Parathyroid adenoma (tissue), 2 donors: ENCODE measurements at regions not wholly inside any gene's neighbourhood (a gene's known extent, or its start where the extent isn't known, plus 50 kb on each side); places are given as distances from the start of the nearest gene placed in this dataset.

Source experiments
- H2AFZ ChIP-seq: fragments of 300-600 bp; sonication (generic); one replicate; pipeline ENCODE4 v1.7.0; 2017; ENCODE audit warnings: antibody characterized with exemption, mild to moderate bottlenecking
- H3K27ac ChIP-seq: fragments of 300-600 bp; sonication (generic); one replicate; pipeline ENCODE4 v1.7.0; 2017
- H3K27me3 ChIP-seq: fragments of 300-600 bp; sonication (generic); one replicate; pipeline ENCODE4 v1.7.0; 2017; ENCODE audit warnings: low read length; ENCODE audit not compliant: control insufficient read depth, insufficient read depth
- H3K36me3 ChIP-seq: fragments of 300-600 bp; sonication (generic); one replicate; pipeline ENCODE4 v1.7.0; 2017; ENCODE audit warnings: low read length; ENCODE audit not compliant: control insufficient read depth, insufficient read depth
- H3K4me1 ChIP-seq: fragments of 300-600 bp; sonication (generic); one replicate; pipeline ENCODE4 v1.7.0; 2017; ENCODE audit warnings: control low read depth
- H3K4me2 ChIP-seq: fragments of 300-600 bp; sonication (generic); one replicate; pipeline ENCODE4 v1.7.0; 2017; ENCODE audit warnings: low read length
- H3K4me3 ChIP-seq: fragments of 300-600 bp; sonication (generic); one replicate; pipeline ENCODE4 v1.7.0; 2017; ENCODE audit warnings: low read depth, low read length
- H3K79me2 ChIP-seq: fragments of 300-600 bp; sonication (generic); one replicate; pipeline ENCODE4 v1.7.0; 2017; ENCODE audit warnings: control low read depth
- H3K9ac ChIP-seq: fragments of 300-600 bp; sonication (generic); one replicate; pipeline ENCODE4 v1.7.0; 2017; ENCODE audit warnings: mild to moderate bottlenecking
- H3K9me3 ChIP-seq: fragments of 300-600 bp; sonication (generic); one replicate; pipeline ENCODE4 v1.7.0; 2017; ENCODE audit warnings: low read length; ENCODE audit not compliant: control insufficient read depth
- TF ChIP-seq, protein P1 (sequence below): fragments of 300-600 bp; sonication (generic); IDR thresholded peaks from one replicate; pipeline ENCODE4 v1.7.0; 2017; ENCODE audit warnings: antibody characterized with exemption, mild to moderate bottlenecking
- donor health status: primary hyperparathyroidism.

DNA sequence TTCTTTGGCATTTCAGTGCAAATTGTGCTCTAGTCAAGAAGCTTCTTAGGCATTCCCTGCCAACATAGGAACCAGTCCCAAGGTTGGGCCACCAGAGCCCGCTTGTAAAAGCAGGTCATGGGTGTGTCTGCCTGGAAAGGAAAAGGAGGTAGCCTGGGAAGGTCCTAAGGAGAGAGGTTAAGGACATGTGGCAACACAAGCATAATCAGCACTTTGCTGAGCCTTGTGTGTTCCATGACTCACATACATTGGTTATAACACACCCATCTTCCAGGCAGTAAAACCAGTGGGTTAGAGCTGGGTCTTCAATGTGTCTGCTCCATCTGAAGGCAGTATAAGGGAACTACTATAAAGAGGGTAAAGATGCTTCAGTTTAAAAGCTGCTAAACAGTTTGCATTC, 165.0 kb downstream of the FHIP1A start:
- Histone ChIP-seq H3K4me3 (no peak overlapping the region), H3K4me1 (no peaks in the 10 kb centered on the region), H3K9me3 (no peaks in the 10 kb centered on the region), H2AFZ (no peak overlapping the region), H3K79me2 (no peaks in the 10 kb centered on the region), H3K4me2 (no peak overlapping the region), H3K9ac (no peak overlapping the region), H3K27me3 (no peaks in the 10 kb centered on the region), H3K36me3 (no peaks in the 10 kb centered on the region), H3K27ac (no peak overlapping the region)
- TF ChIP-seq, protein P1, sequence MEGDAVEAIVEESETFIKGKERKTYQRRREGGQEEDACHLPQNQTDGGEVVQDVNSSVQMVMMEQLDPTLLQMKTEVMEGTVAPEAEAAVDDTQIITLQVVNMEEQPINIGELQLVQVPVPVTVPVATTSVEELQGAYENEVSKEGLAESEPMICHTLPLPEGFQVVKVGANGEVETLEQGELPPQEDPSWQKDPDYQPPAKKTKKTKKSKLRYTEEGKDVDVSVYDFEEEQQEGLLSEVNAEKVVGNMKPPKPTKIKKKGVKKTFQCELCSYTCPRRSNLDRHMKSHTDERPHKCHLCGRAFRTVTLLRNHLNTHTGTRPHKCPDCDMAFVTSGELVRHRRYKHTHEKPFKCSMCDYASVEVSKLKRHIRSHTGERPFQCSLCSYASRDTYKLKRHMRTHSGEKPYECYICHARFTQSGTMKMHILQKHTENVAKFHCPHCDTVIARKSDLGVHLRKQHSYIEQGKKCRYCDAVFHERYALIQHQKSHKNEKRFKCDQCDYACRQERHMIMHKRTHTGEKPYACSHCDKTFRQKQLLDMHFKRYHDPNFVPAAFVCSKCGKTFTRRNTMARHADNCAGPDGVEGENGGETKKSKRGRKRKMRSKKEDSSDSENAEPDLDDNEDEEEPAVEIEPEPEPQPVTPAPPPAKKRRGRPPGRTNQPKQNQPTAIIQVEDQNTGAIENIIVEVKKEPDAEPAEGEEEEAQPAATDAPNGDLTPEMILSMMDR, result no peak

DNA sequence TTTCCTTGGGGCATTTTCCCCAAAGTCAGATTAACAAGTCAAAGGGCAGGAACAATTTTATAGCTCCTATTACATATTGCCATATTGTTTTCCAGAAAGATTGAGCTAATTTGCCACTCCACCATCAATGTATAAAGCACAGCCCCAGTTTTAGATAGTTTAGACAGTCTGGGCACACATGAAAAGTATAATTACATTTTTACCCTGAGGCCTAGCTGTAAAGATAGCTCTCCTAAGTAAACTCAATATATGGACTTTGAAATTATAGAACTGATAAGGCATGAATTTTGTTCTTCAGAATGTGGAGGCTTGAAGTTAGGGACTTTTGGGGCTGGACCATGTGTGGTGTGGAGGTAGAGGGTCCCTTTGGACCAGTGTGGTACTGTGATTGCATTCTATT, 166.0 kb downstream of the FHIP1A start:
- no peak overlapping the region for H3K4me3 ChIP-seq
- TF ChIP-seq, protein P1, result no peak
- H3K9me3 ChIP-seq, result no peaks in the 10 kb centered on the region
- no peaks in the 10 kb centered on the region for H3K79me2 ChIP-seq
- H3K27ac ChIP-seq, result no peak overlapping the region
- H2AFZ ChIP-seq, result no peak overlapping the region
- H3K9ac ChIP-seq, result no peak overlapping the region
- no peaks in the 10 kb centered on the region for H3K36me3 ChIP-seq
- H3K4me2 ChIP-seq, result no peak overlapping the region
- no peaks in the 10 kb centered on the region for H3K27me3 ChIP-seq
- H3K4me1 ChIP-seq, result no peaks in the 10 kb centered on the region

DNA sequence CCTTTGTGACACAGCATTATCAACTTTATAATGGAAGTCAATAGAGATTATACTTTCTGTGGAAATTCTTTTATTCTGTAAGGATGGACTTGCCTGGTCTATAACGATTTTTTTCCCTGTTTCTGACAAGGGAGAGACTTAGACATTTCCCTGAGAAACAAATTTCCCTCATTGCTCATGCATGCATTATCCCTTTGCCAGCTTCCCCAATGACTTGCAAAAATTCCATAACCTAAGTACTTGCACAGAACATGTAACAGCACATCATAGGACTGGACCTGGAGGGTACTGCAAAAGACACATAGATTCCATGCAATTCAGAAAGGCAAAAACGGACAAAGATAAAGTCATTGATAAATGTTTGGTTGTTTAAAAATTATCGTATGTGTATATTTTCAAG, 166.7 kb downstream of the FHIP1A start:
- no peaks in the 10 kb centered on the region for H3K27me3 ChIP-seq
- H3K79me2 ChIP-seq, result no peaks in the 10 kb centered on the region
- no peak overlapping the region for H3K4me3 ChIP-seq
- H3K4me2 ChIP-seq, result no peak overlapping the region
- no peaks in the 10 kb centered on the region for H3K4me1 ChIP-seq
- H3K9me3 ChIP-seq, result no peaks in the 10 kb centered on the region
- no peak overlapping the region for H2AFZ ChIP-seq
- H3K27ac ChIP-seq, result no peak overlapping the region
- no peak overlapping the region for H3K9ac ChIP-seq
- no peaks in the 10 kb centered on the region for H3K36me3 ChIP-seq
- TF ChIP-seq, protein P1, result no peak

DNA sequence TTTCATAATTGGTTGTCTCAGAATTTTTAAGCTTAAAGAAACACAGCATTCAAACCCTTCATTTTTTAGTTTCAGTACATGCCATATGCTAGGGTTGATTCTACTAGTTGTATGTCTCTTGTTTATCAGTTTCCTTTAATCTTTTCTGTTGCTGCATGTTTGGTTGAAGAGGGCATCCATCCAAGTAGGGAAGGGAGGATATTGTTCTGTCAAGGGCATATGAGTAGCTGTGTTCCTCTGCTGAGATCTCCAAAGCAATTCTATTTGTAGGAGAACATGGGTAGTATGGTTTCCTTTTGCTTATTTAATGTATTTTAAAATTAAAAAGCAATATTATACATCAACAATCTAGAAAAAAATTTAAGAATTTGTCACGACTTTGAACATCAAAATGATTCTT, 167.7 kb downstream of the FHIP1A start:
- H3K4me1 ChIP-seq, result no peaks in the 10 kb centered on the region
- TF ChIP-seq, protein P1, result no peak

DNA sequence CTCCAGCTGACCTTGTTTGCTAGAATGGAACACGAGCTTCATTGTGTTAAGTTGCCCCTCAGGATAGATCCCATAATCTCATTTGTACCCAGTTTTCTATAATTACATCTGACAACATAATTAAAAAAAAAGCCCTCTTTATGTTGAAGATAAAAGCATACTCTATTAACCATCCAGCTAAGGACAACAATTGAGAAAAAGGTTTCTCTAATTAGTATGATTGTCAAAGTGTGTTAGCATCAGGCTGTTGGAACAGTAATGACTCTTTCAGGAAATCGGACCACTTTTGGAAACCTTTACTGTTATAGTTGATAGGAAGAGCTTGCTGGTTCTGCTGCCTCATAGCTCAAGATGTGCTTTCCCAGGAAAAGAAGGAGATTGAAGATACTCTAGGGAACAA, 172.6 kb downstream of the FHIP1A start:
- Histone ChIP-seq H3K4me3 (no peak overlapping the region), H3K79me2 (no peaks in the 10 kb centered on the region), H3K4me1 (no peaks in the 10 kb centered on the region), H3K36me3 (no peaks in the 10 kb centered on the region), H3K9ac (no peak overlapping the region), H3K9me3 (no peaks in the 10 kb centered on the region), H3K27ac (no peak overlapping the region), H3K4me2 (no peak overlapping the region), H2AFZ (no peak overlapping the region), H3K27me3 (no peaks in the 10 kb centered on the region)
- TF ChIP-seq, protein P1, result no peak

More for the DNA sequence above, 167.7 kb downstream of the FHIP1A start:
- Histone ChIP-seq H3K79me2 (no peaks in the 10 kb centered on the region), H3K27ac (no peak overlapping the region), H3K27me3 (no peaks in the 10 kb centered on the region), H3K4me3 (no peak overlapping the region), H3K4me2 (no peak overlapping the region), H3K9me3 (no peaks in the 10 kb centered on the region), H3K36me3 (no peaks in the 10 kb centered on the region), H2AFZ (no peak overlapping the region), H3K9ac (no peak overlapping the region)
